HepG2 (cell line): ENCODE measurements at regions not wholly inside any gene's neighbourhood (a gene's known extent, or its start where the extent isn't known, plus 50 kb on each side); places are given as distances from the start of the nearest gene placed in this dataset.

Source experiments
- PPARG ChIP-seq: conservative IDR thresholded peaks from 2 replicates; pipeline ENCODE4 v1.6.1; 2016; ENCODE audit warnings: missing biosample characterization, missing genetic modification reagents
- ZBTB44 ChIP-seq: sonication (generic); formaldehyde crosslinking; IDR thresholded peaks from 2 replicates; pipeline ENCODE4 v1.4.0; 2020; ENCODE audit warnings: missing genetic modification reagents

DNA sequence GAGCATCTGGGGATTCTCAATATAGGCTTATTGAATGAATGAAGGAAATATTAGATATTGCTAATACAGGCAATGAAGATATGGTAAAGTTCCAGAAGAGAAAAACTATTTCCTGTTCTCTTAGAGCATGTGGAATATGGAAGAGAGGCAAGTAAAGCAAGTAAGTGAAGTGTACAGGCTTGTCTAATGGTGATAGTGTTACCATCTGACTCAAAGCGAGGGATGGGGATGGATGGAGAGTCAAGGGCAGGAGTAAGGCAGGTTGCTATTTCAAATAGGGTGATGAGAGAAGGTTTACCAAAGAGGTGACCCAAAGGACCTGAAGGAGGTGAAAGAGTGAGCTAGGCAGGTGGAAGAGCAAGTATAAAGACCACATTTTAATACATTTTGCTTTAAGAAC is 55.2 kb upstream of the SLC38A11 start:
- no peak for TF ChIP-seq PPARG (CRISPR knock-in tag)
- no peak for TF ChIP-seq ZBTB44
